ENCODE measurements at regions not wholly inside any gene's neighbourhood (a gene's known extent, or its start where the extent isn't known, plus 50 kb on each side); places are given as distances from the start of the nearest gene placed in this dataset.

DNA sequence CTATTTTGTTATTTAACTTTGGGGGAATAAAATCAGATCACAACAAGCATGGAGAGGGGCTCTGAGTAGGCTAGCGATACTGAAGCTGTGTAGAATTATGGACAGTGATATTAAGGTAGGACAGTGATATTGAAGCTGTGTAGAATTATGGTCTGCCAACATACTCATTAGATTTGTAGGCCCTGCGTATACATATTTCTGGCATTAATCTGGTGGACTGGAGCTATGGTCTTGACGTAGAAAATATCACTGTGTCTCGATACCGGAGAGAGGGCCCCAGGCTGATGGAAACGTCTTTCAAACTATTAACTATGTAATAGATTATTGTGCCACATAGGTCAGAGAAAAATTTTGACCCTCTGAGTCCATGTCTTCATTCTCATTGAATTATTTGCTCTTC is 511.4 kb downstream of the ADCYAP1 start:
- no peak for DNase-seq (ENCODE audit: extremely low read depth, low read depth)
- TF ChIP-seq, protein P1, sequence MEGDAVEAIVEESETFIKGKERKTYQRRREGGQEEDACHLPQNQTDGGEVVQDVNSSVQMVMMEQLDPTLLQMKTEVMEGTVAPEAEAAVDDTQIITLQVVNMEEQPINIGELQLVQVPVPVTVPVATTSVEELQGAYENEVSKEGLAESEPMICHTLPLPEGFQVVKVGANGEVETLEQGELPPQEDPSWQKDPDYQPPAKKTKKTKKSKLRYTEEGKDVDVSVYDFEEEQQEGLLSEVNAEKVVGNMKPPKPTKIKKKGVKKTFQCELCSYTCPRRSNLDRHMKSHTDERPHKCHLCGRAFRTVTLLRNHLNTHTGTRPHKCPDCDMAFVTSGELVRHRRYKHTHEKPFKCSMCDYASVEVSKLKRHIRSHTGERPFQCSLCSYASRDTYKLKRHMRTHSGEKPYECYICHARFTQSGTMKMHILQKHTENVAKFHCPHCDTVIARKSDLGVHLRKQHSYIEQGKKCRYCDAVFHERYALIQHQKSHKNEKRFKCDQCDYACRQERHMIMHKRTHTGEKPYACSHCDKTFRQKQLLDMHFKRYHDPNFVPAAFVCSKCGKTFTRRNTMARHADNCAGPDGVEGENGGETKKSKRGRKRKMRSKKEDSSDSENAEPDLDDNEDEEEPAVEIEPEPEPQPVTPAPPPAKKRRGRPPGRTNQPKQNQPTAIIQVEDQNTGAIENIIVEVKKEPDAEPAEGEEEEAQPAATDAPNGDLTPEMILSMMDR (IDR thresholded peaks at IDR 0.05; ENCODE audit: low read depth, low read length), result no peak

DNA sequence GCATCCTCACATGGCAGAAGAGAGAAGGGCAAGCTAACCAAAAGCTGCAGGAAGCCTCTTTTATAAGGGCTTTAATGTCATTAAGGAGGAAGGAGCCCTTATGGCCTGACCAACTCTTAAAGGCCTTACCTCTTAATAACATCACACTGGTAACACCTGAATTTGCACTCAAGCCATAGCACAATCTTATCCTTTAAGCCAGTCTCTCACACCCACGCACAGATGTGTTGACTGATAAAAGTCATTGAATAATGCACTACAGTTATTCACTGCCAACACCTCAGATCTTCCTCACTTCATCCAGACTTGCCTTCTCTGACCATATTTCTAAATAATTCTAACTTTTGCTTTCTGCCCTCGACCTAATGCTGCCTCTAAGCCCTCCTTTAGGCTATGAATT is 516.8 kb downstream of the ADCYAP1 start:
- DNase-seq (ENCODE audit: extremely low read depth, low read depth), result no peak
- TF ChIP-seq, protein P1 (IDR thresholded peaks at IDR 0.05; ENCODE audit: low read depth, low read length), result no peak

DNA sequence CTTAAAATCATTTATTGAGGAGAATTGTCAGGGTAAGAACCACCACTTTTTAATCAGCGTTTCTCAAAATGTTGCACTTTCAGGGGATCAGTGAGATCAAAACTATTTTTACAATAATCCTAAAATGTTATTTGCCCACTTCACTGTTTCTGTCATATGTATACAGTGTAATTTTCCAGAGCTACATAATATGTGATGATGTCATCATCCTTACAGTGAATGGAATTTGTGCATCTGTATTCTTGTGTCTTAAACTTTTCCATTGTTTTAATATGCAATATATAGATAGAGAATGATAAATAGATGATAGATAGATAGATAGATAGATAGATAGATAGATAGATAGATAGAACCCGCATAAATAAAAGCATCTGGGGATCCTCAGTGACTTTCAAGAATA is 518.0 kb downstream of the ADCYAP1 start:
- no peak for DNase-seq (ENCODE audit: extremely low read depth, low read depth)
- TF ChIP-seq, protein P1 (IDR thresholded peaks at IDR 0.05; ENCODE audit: low read depth, low read length), result no peak

DNA sequence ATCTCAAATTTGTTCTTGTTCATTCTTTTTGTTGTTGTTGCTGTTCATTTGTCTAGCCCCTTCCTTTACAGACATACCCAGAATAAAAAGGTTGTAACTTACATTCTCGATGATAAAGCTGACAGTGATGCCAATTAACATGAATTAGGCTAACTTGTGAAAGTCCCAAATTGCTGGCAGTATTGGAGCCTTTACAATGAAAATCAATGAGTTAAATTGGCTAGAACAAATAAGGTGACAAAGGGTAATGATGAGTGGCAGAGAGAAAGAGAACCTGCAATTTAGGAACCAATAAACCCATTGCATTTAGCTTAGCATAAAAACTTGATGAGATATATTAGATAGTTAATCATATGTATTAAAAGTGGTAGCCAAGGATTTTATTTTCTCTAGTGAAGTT is 521.0 kb downstream of the ADCYAP1 start:
- no peak for DNase-seq (ENCODE audit: extremely low read depth, low read depth)
- TF ChIP-seq, protein P1 (IDR thresholded peaks at IDR 0.05; ENCODE audit: low read depth, low read length), result no peak

DNA sequence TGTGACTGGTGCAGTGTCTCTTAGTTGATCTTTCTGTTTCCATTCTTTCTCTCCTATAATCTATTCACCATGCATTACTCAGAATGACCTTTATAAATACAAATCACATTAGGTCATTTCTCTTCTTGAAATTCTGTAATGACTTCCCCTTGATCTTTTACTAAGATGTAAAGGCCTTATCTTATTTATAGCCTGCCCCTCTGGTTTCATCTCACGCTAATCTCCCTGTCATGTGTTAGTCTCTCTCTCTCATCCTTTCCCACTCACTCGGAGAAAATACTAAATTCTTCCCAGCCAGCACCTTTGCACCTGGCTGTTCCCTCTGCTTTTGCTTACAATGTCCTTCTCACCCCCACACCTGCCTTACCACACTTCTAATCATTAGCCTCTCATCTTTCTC is 530.8 kb downstream of the ADCYAP1 start:
- TF ChIP-seq, protein P1 (IDR thresholded peaks at IDR 0.05; ENCODE audit: low read depth, low read length), result no peak
- DNase-seq (ENCODE audit: extremely low read depth, low read depth), result no peak

DNA sequence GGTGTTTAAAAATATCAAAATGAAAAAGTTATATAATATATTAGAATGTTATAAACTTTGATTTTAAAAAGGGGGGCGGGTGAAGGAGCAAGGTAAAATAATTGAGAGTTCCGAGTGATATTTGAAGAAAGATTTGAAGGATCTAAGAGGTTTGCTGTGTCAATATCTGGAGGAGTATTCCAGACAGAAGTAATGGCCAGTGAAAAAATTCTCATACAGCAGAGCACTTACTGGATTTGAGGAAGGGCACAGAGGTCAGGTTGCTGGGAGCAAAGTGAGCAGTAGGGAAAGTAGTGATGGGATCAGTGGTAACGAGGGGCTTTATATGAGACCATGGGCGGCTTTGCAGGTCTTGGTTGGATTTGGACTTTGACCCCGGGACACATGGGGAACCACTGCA is 531.5 kb downstream of the ADCYAP1 start:
- TF ChIP-seq, protein P1 (IDR thresholded peaks at IDR 0.05; ENCODE audit: low read depth, low read length), result no peak
- no peak for DNase-seq (ENCODE audit: extremely low read depth, low read depth)

DNA sequence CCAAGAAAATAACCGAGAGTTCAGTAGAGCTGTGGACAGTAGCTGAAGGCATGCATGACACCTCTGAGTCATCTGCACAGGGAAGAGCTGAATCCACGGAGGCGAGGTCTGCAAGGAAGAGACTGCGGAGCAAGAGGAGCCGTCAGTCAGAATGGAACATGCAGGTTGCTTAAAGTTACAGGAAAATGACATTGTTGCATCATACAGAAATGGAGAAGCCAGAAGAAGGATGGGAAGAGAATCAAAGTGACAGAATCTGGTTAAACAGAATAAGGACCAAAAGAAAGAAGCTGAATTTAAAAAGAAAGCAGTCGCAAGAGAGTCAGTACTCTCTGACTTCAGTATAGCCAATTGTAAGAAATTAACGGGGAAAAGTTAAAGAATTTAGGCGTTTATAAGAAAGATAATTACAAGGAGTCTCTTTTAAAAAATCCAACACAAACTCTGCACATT is 533.8 kb downstream of the ADCYAP1 start:
- DNase-seq (ENCODE audit: extremely low read depth, low read depth), result no peak
- TF ChIP-seq, protein P1 (IDR thresholded peaks at IDR 0.05; ENCODE audit: low read depth, low read length), result no peak

Data from AG09319 (cell line).